COLO668 (cell line): ENCODE measurements at regions not wholly inside any gene's neighbourhood (a gene's known extent, or its start where the extent isn't known, plus 50 kb on each side); places are given as distances from the start of the nearest gene placed in this dataset.

Source experiments
- DNase-seq: peaks from one replicate; lab custom pipeline; 2025; ENCODE audit not compliant: unreplicated experiment; lab: John Stamatoyannopoulos, UW

- no peak for DNase-seq
Observed at GRCh38 chr1:182295697-182296096, 95.9 kb downstream of the GLUL start.

DNA sequence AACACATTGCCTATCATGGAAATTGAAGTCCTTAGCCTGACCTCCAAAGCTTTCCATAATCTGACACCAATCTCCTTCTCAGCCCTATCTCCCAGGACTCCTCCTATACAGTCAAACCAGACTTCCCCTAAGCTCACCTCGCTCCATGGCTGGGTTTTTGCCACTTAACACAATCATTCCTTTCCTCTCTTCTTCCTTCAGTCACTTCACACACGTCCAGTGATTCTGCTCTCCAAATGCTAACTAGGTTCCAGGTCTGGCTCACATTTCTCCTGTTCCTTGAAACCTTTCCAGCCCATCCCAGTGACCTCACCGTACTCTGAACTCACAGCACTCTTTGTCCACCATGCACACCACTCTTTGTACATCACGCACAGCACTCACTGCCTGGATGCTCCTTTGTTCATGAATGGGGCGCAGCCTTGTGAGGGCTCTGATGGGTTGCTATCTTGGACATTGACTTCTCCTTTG is 98.4 kb downstream of the GLUL start:
- DNase-seq, result no peak

- DNase-seq, result no peak
Observed at GRCh38 chr1:182292193-182292741, 99.3 kb downstream of the GLUL start.

DNA sequence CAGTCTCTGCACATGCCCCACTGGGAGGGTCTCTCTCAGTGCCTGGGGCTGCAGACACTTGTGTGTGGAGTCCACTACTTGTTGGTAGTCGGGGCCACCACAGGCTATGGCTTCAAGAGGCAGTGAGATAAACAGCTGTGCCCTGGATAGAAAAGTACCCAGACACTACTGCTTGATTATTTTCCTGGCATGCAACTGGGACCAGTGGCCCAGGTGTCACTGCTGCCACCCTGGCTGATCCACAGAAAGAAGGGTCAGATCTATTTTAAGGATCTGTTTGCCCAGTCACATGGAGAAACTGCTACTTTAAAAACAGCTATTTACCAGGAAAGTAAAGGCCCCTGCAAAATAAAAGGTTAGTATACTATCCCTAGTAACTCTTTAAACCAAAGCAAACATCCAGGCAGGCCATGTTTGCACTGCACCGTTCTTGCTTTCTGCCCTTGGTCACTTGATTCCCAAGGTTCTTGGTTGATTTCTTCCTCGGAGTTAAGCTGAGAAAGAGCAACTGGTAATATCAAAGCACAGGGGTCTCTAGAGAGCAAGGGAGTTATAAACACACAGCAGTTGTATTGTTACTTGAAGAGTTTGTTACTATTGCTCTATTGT is 99.9 kb downstream of the GLUL start:
- DNase-seq, result peak; percentile 32

DNA sequence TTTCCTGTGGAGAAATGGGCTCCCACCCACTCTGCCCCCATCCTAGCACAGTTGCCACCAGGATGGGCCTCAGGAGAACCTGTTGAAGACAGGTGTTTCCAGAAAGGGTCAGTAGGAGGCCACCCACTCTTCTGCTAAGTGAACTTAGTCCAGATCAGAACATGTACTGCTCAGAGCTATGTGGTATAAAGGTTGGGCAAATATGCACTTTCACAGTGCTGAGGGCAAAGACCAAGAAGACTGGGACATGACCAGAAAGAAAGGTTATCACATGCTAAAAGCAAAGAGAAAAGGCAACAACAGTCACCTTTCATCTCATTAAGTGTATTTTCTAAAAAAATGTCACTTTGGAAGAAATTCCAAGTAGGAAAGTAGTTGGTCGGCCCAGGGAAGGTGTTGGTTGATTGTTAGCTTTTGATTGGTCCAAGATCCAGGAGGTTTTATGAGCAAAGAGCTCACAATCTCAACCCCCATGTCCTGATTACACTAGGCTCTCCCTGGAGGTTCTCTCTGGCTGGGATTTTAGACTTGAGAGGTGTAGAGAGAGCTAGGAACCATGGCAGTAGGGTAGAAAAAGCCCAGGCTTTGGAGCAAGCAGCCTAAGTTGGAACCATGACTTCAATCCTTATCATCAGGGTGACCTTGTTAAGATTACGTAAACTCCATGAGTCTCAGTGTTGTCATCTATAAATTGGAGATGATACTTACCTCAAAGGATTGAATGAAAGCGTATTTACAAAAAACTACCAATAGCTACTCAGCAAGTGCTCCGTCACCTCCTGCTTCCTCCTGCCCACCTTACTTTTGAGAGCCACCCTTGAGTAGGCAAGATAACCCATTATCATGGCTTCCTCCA is 102.6 kb downstream of the GLUL start:
- no peak for DNase-seq

GRCh38 chr1:182286761-182287160 is 104.8 kb downstream of the GLUL start:
- no peak for DNase-seq

GRCh38 chr1:182283746-182284544 is 107.6 kb downstream of the GLUL start:
- no peak for DNase-seq

- no peak for DNase-seq
Observed at GRCh38 chr1:182281541-182281940, 110.0 kb downstream of the GLUL start.

GRCh38 chr1:182280504-182280900 is 111.1 kb downstream of the GLUL start:
- no peak for DNase-seq

- peak; percentile 93 for DNase-seq
Observed at GRCh38 chr1:182279724-182280503, 111.7 kb downstream of the GLUL start.

GRCh38 chr1:182279302-182279701 is 112.3 kb downstream of the GLUL start:
- DNase-seq, result no peak

GRCh38 chr1:182278144-182279054 is 113.2 kb downstream of the GLUL start:
- DNase-seq, result no peak

DNA sequence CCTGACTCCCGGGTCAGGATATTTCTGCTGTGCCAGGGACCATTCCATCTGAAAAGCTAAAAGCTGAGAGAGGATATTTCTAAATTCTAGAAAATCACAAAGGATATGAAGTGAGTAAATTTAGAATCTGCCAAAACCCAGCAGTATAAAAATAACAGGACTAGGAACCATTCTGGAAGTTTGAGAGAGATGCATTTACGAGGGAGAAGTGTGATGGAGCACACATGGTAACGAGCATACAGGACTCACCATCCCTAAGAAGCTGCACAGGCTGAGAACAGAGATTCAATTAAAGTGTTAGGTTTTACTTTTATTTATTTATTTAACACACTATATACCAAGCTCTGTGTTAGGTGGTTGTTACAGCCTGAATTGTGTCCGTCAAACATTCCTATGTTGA is 116.3 kb downstream of the GLUL start:
- no peak for DNase-seq

DNA sequence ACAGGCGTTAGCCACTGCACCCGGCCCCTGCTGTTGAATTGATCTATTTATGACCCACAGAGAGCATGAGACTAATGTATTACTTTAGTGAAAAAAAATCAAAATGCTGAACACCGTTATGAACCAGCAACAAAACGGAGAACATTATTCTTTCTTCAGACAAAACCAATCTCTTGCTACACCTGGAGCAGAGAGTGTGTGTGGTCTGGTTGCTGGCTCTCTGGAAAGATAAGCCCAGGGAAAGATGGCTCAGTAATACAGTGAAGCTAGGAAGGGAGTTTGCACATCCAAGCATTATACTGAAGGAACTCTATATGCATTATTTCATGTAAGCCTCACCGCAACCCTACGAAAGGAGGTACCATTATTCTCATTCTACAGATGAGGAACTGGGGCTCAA is 117.0 kb downstream of the GLUL start:
- no peak for DNase-seq

DNA sequence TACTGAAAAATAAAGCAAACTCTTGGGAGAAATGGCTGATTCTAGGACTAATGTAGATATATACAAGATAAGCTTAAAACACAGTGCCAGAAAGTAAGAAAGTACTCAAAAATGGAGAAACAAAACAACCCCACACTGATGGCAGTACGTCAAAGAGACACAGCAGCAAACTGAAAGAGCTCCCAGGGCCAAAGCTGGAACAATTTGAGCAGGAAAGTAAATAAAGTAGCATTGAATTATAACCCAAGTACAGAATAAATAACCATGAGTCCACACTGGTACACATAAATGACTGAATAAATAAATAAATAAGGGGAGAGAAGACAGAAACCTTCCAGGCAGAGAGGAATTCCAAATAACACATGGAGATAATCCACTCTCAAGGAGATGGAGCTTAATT is 120.9 kb downstream of the GLUL start:
- no peak for DNase-seq

GRCh38 chr1:182269097-182269496 is 122.5 kb downstream of the GLUL start:
- no peak for DNase-seq

DNA sequence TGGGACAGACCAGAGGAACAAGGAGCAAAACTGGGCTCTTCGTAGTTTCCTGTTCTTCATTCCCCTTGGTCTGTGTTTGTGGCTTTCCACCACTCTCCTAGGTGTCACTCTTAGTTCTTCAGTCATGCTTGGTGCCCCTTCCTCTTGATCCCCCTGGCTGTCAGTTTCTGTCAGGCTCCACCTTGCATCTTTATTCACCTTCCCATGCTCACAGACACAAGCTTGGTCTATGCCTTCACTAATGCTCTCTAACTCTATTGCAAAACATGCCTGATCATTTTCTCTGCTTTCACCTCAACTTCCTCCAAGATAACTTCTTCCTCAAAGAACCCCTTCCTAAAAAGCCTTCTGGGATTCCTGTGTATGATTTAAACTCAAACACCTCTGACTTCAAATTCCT is 122.9 kb downstream of the GLUL start:
- no peak for DNase-seq

DNA sequence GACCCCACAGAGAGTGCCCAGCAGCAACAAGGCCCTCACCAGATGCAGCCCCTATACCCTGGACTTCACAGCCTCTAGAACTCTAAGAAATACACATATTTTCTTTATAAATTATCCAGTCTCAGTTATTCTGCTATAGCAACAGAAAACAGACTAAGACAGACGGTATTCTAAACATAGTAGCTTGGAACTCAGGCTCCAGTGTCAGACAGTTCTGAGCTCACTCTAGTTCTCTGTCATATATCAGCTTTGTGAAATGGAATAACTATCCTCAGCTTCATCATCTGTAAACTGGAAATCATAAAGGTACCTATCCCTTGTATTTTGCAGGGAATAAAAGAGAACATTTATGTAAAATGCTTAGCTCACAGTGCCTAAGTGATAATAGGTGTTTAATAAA is 127.4 kb downstream of the GLUL start:
- DNase-seq, result no peak

DNA sequence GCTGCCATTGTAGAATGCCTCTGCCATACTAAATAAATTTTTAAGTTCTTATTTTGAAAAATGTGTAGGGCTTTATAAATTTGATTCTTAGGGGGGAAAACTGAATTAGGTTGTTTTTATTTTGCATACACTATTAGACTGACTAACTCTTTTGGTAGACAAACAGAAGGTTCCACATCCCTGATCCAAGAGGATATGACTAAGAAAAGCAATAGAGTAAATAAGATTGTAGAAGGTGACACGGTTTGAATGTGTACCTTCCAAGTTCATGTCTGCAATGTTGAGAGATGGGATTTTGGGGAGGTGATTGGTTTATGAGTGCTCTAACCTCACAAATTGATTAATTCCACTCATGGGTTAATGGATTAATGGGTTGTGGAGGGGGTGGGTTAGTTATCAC is 127.9 kb downstream of the GLUL start:
- DNase-seq, result no peak

- DNase-seq, result no peak
Observed at GRCh38 chr1:182262425-182262824, 129.2 kb downstream of the GLUL start.
